Peyer's patch (tissue), 4 donors: ENCODE measurements at regions not wholly inside any gene's neighbourhood (a gene's known extent, or its start where the extent isn't known, plus 50 kb on each side); places are given as distances from the start of the nearest gene placed in this dataset.

ENCODE experiments used
- POLR2A ChIP-seq, 2 donors: fragments of 450-650 bp; IDR thresholded peaks; one replicate each; pipeline ENCODE4 v1.5.1; 2017; ENCODE audit warnings: antibody characterized with exemption in 2 of 2, mild to moderate bottlenecking in 2 of 2, moderate library complexity in 2 of 2
- TF ChIP-seq, protein P1 (sequence below), 6 experiments: fragments of 450-650 bp in 4 of 6; fragments of 200-600 bp in 2 of 6; sonication (generic) in 1 of 6; IDR thresholded peaks; one replicate each; pipeline ENCODE4 v1.5.1; 2017 to 2019; ENCODE audit warnings: antibody characterized with exemption in 6 of 6, mild to moderate bottlenecking in 3 of 6, moderate library complexity in 1 of 6

DNA sequence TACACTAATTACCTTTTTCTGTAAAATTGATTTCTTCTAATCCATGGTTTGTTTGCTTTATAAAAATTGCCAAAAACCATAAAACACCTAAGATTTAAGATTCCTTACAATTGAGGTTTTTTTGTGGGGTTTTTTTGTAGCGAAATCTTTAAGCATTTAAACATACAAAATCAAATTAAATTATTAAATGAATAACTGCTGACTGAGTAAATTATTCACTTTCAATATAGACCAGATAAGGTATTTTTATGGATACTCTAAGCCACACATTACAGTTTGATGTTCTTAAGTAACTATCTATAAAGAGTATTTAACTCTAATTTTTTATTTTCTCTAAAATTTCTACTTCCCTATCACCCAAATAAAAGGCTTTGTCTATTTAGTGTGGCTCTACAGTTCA is 55.5 kb downstream of the PIK3C2A start:
- no peak for TF ChIP-seq POLR2A (IDR thresholded peaks at IDR 0.05)
- TF ChIP-seq, protein P1, sequence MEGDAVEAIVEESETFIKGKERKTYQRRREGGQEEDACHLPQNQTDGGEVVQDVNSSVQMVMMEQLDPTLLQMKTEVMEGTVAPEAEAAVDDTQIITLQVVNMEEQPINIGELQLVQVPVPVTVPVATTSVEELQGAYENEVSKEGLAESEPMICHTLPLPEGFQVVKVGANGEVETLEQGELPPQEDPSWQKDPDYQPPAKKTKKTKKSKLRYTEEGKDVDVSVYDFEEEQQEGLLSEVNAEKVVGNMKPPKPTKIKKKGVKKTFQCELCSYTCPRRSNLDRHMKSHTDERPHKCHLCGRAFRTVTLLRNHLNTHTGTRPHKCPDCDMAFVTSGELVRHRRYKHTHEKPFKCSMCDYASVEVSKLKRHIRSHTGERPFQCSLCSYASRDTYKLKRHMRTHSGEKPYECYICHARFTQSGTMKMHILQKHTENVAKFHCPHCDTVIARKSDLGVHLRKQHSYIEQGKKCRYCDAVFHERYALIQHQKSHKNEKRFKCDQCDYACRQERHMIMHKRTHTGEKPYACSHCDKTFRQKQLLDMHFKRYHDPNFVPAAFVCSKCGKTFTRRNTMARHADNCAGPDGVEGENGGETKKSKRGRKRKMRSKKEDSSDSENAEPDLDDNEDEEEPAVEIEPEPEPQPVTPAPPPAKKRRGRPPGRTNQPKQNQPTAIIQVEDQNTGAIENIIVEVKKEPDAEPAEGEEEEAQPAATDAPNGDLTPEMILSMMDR (IDR thresholded peaks at IDR 0.05): no peak
